Smooth muscle cell (in vitro differentiated cells): ENCODE measurements at regions not wholly inside any gene's neighbourhood (a gene's known extent, or its start where the extent isn't known, plus 50 kb on each side); places are given as distances from the start of the nearest gene placed in this dataset.

Experiments used
- DNase-seq: peaks from one replicate; lab custom pipeline; 2025; ENCODE audit not compliant: unreplicated experiment; lab: John Stamatoyannopoulos, UW
- H2AFZ ChIP-seq: fragments of 200-600 bp; sonication (generic); 2 replicates; pipeline ENCODE4 v1.6.0; 2016; ENCODE audit warnings: antibody characterized with exemption, low read depth, mild to moderate bottlenecking
- H3F3A ChIP-seq: fragments of 200-600 bp; sonication (generic); 2 replicates; pipeline ENCODE4 v1.6.0; 2017; ENCODE audit warnings: antibody characterized with exemption, low read depth
- H3K27ac ChIP-seq: fragments of 200-600 bp; sonication (generic); 2 replicates; pipeline ENCODE4 v1.5.1; 2016; ENCODE audit warnings: low read depth, mild to moderate bottlenecking
- H3K27me3 ChIP-seq: fragments of 200-600 bp; sonication (generic); 2 replicates; pipeline ENCODE4 v1.6.1; 2016; ENCODE audit warnings: low read depth, mild to moderate bottlenecking
- H3K36me3 ChIP-seq: fragments of 200-600 bp; sonication (generic); 2 replicates; pipeline ENCODE4 v1.5.1; 2016; ENCODE audit warnings: low read depth
- H3K4me1 ChIP-seq: fragments of 200-600 bp; sonication (generic); 2 replicates; pipeline ENCODE4 v1.5.1; 2016; ENCODE audit warnings: low read depth
- H3K4me2 ChIP-seq: fragments of 200-600 bp; sonication (generic); 2 replicates; pipeline ENCODE4 v1.6.0; 2016; ENCODE audit warnings: mild to moderate bottlenecking
- H3K4me3 ChIP-seq: fragments of 200-600 bp; sonication (generic); 2 replicates; pipeline ENCODE4 v1.5.1; 2016; ENCODE audit warnings: mild to moderate bottlenecking
- H3K79me2 ChIP-seq: fragments of 200-600 bp; sonication (generic); 2 replicates; pipeline ENCODE4 v1.6.0; 2016; ENCODE audit warnings: low read depth, mild to moderate bottlenecking
- H3K9ac ChIP-seq: fragments of 200-600 bp; sonication (generic); 2 replicates; pipeline ENCODE4 v1.6.0; 2016; ENCODE audit warnings: low read depth
- H3K9me3 ChIP-seq: fragments of 200-600 bp; sonication (generic); replicated peaks from 2 replicates; pipeline ENCODE4 v1.5.1; 2016; ENCODE audit warnings: low read depth
- H4K20me1 ChIP-seq: fragments of 200-600 bp; sonication (generic); 2 replicates; pipeline ENCODE4 v1.6.0; 2016; ENCODE audit warnings: low read depth
- WGBS: methylation state at CpG from one replicate; pipeline ENCODE4 v1.1.7; 2016; ENCODE audit warnings: low lambda C conversion rate; 5-methylcytosine and 5-hydroxymethylcytosine counted together
- TF ChIP-seq, protein P1 (sequence below): fragments of 200-600 bp; sonication (generic); IDR thresholded peaks from 2 replicates; pipeline ENCODE4 v1.5.1; 2017; ENCODE audit warnings: borderline replicate concordance, mild to moderate bottlenecking, antibody characterized with exemption; ENCODE audit not compliant: insufficient read depth, poor library complexity, severe bottlenecking

DNA sequence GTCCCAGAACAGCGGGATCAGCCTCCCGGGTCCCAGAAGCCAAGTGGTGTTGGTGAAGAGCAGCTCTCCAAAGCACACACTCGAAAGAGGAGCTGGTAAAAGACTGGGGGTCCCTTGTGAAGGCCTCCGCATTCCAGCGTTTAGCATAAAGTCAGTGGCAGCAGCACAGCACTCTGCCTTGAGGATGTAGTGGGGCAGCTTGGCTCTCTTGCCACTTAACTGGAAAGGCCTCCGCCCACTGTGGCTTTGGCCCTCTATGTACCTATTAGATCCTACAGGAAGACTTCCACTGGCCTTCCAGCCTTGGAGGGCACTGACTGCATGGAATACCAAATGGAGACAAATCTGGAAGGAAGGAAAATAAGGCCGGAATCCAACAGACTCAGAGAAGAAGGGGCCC lies 1455.3 kb downstream of the BRD1 start:
- 87% methylated on average over 7 of the region's 7 CpGs for WGBS
- Histone ChIP-seq H3F3A (no peaks in the 10 kb centered on the region), H3K9ac (no peak overlapping the region), H3K9me3 (no peaks in the 10 kb centered on the region), H3K4me3 (no peak overlapping the region), H3K79me2 (no peaks in the 10 kb centered on the region), H3K4me2 (no peak overlapping the region), H4K20me1 (no peaks in the 10 kb centered on the region), H3K27ac (no peak overlapping the region), H3K4me1 (peaks cover 11% of the 10 kb centered on the region), H3K27me3 (peaks cover 25% of the 10 kb centered on the region), H2AFZ (no peak overlapping the region), H3K36me3 (no peaks in the 10 kb centered on the region)
- no peak for DNase-seq
- TF ChIP-seq, protein P1, sequence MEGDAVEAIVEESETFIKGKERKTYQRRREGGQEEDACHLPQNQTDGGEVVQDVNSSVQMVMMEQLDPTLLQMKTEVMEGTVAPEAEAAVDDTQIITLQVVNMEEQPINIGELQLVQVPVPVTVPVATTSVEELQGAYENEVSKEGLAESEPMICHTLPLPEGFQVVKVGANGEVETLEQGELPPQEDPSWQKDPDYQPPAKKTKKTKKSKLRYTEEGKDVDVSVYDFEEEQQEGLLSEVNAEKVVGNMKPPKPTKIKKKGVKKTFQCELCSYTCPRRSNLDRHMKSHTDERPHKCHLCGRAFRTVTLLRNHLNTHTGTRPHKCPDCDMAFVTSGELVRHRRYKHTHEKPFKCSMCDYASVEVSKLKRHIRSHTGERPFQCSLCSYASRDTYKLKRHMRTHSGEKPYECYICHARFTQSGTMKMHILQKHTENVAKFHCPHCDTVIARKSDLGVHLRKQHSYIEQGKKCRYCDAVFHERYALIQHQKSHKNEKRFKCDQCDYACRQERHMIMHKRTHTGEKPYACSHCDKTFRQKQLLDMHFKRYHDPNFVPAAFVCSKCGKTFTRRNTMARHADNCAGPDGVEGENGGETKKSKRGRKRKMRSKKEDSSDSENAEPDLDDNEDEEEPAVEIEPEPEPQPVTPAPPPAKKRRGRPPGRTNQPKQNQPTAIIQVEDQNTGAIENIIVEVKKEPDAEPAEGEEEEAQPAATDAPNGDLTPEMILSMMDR, result no peak

DNA sequence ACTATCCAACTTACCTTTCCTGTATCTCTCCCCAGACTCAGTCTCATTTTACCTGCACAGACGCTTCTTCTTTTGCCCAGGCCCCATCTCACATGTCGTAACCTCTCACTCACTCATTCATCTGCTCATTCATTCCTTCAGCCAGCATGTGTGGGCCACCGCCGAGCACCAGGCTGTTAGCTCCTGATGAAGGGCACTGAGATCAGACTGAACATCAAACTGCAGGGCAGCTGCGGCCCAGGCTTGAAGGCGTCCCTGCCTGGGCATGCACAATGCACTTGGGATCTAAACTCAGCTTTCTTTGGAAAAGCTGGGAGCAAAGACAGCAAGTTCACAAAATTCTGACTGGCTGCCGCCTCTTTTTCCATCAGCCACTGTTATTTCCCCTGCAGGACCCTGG lies 1456.3 kb downstream of the BRD1 start:
- H3K36me3 ChIP-seq, result no peaks in the 10 kb centered on the region
- no peak overlapping the region for H2AFZ ChIP-seq
- TF ChIP-seq, protein P1, result no peak
- peaks cover 17% of the 10 kb centered on the region for H3K27me3 ChIP-seq
- WGBS, result 80% methylated on average over 7 of the region's 7 CpGs
- no peaks in the 10 kb centered on the region for H3K79me2 ChIP-seq
- H3K27ac ChIP-seq, result no peak overlapping the region
- no peak overlapping the region for H3K4me2 ChIP-seq
- H3F3A ChIP-seq, result no peaks in the 10 kb centered on the region
- H3K4me1 ChIP-seq, result peaks cover 11% of the 10 kb centered on the region
- no peak overlapping the region for H3K4me3 ChIP-seq
- no peak for DNase-seq
- H4K20me1 ChIP-seq, result no peaks in the 10 kb centered on the region
- H3K9ac ChIP-seq, result no peak overlapping the region
- H3K9me3 ChIP-seq, result no peaks in the 10 kb centered on the region

DNA sequence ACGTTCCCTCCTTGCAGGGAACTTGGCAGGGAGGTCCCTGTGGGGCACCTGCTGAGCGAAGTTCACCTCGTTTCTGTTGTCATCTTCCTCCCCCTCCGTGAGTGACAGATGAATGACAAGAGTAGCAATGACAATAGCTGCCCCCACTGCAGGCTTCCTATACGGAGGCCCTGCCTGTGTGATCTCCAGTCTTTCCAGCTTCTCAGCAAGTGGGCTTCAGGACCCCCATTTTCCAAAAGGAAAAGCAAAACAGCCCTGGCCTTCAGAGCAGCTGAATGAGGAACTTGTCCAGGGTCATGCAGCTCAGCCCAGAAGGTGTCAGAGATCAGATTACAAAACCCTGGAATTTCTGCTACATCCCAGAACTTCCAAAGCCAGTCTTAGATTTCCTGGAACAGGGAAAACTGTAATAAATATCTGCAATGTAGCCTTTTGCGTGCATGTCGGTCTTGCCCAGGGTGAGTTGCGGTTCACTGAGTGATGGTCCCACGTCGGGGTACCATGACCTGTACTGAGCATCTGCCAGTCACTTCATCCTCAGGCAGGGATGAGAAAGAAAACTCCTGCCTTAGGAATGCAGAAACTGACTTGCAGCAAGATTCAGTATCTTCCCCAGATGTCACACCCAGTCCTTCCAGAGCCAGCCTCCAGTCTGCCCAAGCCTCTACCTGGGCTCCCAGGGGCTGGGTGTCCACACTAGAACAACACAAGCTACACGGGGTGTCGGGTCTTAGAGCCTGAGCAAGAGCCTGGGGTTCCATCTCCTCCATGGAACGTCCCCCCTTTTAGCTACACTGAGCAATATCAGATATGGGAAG lies 1457.0 kb downstream of the BRD1 start:
- Histone ChIP-seq H2AFZ (no peak overlapping the region), H3K9ac (no peak overlapping the region), H3K4me2 (no peak overlapping the region), H3K36me3 (no peaks in the 10 kb centered on the region), H3K27me3 (peaks cover 10% of the 10 kb centered on the region), H3K9me3 (no peaks in the 10 kb centered on the region), H3K27ac (no peak overlapping the region), H3F3A (no peaks in the 10 kb centered on the region), H3K4me1 (peaks cover 11% of the 10 kb centered on the region), H3K79me2 (no peaks in the 10 kb centered on the region), H3K4me3 (no peak overlapping the region), H4K20me1 (no peaks in the 10 kb centered on the region)
- TF ChIP-seq, protein P1, result no peak
- DNase-seq, result no peak
- 70% methylated on average over 13 of the region's 13 CpGs for WGBS
